ENCODE measurements at regions not wholly inside any gene's neighbourhood (a gene's known extent, or its start where the extent isn't known, plus 50 kb on each side); places are given as distances from the start of the nearest gene placed in this dataset.

GRCh38 chr15:72994534-72995177 is 57.6 kb upstream of the NEO1 start:
- TF ChIP-seq EZH2 (IDR thresholded peaks at IDR 0.05; ENCODE audit: borderline replicate concordance, low read length) (no peak), CTCF (conservative IDR thresholded peaks at IDR 0.05 in 1 of 2, IDR thresholded peaks at IDR 0.05 in 1 of 2; ENCODE audit: extremely low read depth in 1 of 2, insufficient read depth in 1 of 2, low read depth in 1 of 2, low read length in 2 of 2) (no peak)
